Duodenal mucosa (tissue), 2 donors: ENCODE measurements at regions not wholly inside any gene's neighbourhood (a gene's known extent, or its start where the extent isn't known, plus 50 kb on each side); places are given as distances from the start of the nearest gene placed in this dataset.

Experiments used
- H3K27ac ChIP-seq: one replicate; pipeline ENCODE4 v1.7.0; 2013; ENCODE audit warnings: low read depth, low read length
- H3K27me3 ChIP-seq, 2 donors: one replicate each; pipeline ENCODE4 v1.7.0; 2013; ENCODE audit warnings: low read length in 2 of 2, control low read depth in 1 of 2; ENCODE audit not compliant: insufficient read depth in 2 of 2, control insufficient read depth in 1 of 2
- H3K36me3 ChIP-seq, 2 donors: one replicate each; pipeline ENCODE4 v1.7.0; 2013; ENCODE audit warnings: low read length in 2 of 2, control low read depth in 1 of 2; ENCODE audit not compliant: insufficient read depth in 2 of 2, control insufficient read depth in 1 of 2
- H3K4me1 ChIP-seq, 2 donors: one replicate each; pipeline ENCODE4 v1.7.0; 2013; ENCODE audit warnings: low read length in 2 of 2, control low read depth in 1 of 2; ENCODE audit not compliant: insufficient read depth in 2 of 2, control insufficient read depth in 1 of 2
- H3K4me3 ChIP-seq, 2 donors: one replicate each; pipeline ENCODE4 v1.7.0; 2013; ENCODE audit warnings: low read length in 2 of 2, low read depth in 1 of 2
- H3K9ac ChIP-seq, 2 donors: one replicate each; pipeline ENCODE4 v1.7.0; 2013; ENCODE audit warnings: low read length in 2 of 2, low read depth in 1 of 2
- H3K9me3 ChIP-seq, 2 donors: one replicate each; pipeline ENCODE4 v1.7.0; 2013; ENCODE audit warnings: low read length in 2 of 2, control low read depth in 1 of 2; ENCODE audit not compliant: control insufficient read depth in 1 of 2

DNA sequence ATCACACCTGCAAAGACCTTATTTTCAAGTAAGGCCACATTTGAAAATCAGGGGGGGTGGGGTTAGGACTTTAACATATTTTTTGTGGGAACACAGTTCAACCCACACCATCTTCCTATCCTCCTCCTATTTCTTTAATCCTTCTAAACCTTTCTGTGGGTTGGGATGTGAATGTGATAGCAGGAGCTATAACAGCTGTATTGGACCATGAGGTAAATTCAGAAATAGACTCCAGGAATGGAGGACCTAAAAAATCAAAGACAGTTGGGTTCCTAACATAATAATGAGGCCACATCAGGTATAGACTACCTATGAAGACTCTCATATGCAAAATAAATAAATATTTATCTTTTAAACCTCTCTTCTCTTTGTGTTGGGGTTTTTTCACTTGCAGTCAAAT is 451.4 kb downstream of the XYLT1 start:
- Histone ChIP-seq H3K36me3 (no peaks in the 10 kb centered on the region), H3K9ac (no peak overlapping the region), H3K9me3 (peaks cover 0 to 7% of the 10 kb centered on the region in 2 donors), H3K27ac (no peak overlapping the region), H3K4me3 (no peak overlapping the region), H3K4me1 (no peaks in the 10 kb centered on the region), H3K27me3 (no peaks in the 10 kb centered on the region)

DNA sequence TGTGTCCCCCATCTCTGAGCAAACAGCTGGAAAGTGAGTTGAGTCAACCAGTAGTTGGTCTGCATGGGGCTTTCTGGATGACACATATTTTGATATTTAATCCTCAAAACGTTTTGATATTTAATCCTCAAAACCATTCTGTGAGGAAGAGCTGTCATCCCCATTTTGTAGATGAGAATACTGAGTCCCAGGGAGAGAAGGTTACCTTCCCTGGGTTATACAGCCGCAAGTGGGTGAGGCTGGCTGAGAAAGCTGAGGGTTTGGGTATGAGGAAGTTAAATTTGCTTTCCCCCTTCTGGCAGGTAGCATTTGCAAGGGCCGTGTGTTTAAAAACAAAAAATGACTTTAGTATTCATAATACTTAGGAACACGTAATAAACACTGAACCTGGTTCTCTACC is 447.2 kb downstream of the XYLT1 start:
- no peaks in the 10 kb centered on the region for H3K27me3 ChIP-seq

DNA sequence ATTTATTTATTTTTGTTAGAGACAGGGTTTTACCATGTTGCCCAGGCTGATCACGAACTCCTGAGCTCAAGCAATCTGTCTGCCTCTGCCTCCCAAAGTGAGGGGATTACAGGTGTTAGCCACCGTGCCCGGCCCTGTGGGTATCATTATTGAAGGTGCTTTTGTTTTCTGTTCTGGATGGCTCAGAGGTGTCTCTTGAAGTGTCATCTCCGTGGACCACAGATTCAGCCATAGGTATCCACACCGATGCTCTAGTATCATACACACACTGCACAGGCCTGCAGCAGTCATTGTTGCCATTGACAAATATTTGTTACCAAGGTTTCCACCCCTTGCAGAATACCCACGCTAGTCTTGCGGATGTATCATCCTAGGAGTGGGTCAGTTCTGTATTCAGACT is 446.2 kb downstream of the XYLT1 start:
- H3K27ac ChIP-seq, result no peak overlapping the region
- H3K36me3 ChIP-seq, result no peaks in the 10 kb centered on the region
- no peak overlapping the region for H3K9ac ChIP-seq
- H3K9me3 ChIP-seq, result peaks cover 0 to 2% of the 10 kb centered on the region in 2 donors
- H3K4me3 ChIP-seq, result no peak overlapping the region
- H3K27me3 ChIP-seq, result no peaks in the 10 kb centered on the region
- H3K4me1 ChIP-seq, result no peaks in the 10 kb centered on the region

More for the DNA sequence above, 447.2 kb downstream of the XYLT1 start:
- Histone ChIP-seq H3K36me3 (no peaks in the 10 kb centered on the region), H3K4me3 (no peak overlapping the region), H3K9me3 (no peaks in the 10 kb centered on the region), H3K9ac (no peak overlapping the region), H3K27ac (no peak overlapping the region), H3K4me1 (no peaks in the 10 kb centered on the region)

DNA sequence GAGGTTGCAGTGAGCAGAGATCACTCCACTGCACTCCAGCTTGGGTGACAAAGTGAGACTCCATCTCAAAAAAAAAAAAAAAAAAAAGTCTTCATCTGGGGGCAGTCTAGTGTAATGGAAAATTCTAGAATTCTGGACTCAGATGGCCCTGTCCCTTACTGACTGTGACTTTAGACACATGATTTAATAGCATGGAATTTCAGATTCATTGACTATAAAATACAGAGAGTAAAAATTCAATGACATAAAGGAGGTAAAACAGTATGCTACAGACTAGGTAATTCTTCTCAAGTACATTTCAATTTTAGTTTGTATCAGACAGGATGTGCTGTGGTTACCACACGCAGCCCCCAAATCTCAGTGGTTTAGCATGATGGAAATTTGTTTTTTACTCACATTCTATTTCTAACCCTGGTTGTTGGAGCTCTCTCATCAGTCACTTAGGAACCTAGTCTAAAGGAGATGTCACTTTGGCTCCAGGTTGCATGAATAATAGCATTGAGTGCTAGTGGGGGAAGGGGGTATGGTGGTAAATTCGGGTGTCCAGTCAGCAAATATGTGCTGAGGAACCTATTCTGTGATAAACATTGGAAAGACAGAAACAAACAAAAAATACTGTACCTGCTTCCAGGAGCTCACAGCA is 444.0 kb downstream of the XYLT1 start:
- no peak overlapping the region for H3K27ac ChIP-seq
- no peaks in the 10 kb centered on the region for H3K4me1 ChIP-seq
- H3K4me3 ChIP-seq, result no peak overlapping the region
- peaks cover 0 to 4% of the 10 kb centered on the region in 2 donors for H3K9me3 ChIP-seq
- no peak overlapping the region for H3K9ac ChIP-seq
- H3K36me3 ChIP-seq, result no peaks in the 10 kb centered on the region
- H3K27me3 ChIP-seq, result no peaks in the 10 kb centered on the region

DNA sequence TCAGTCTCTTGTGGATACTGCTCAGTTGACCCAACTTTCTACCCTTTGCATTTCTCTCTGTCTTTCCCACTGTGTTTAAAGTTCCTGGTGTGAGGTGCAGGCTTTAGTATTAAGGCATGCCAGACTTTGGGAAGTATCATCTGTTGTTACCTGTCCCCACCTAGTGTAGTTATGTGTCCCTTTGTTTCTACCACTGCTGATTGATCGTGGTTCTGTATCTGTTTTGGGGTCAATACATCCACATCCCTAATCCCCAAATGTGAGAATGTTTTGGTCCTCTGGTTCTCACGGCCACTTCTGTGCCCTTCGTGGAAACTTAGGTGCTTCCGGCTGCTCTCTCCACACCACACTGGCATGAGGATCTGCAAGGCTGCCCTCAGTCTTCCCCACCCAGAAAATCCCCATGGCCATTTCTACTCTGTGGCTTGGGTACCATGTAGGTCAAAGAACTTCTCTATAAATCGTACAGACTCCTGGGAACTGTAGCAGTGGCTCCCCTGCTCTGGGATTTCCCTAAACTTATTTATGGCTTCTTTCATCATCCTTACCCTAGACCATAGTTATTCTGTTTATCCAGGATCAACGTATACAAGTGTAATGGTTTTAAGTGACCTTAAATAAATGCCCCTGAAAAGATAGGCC is 443.2 kb downstream of the XYLT1 start:
- H3K36me3 ChIP-seq, result no peaks in the 10 kb centered on the region
- H3K4me1 ChIP-seq, result no peaks in the 10 kb centered on the region
- H3K9ac ChIP-seq, result no peak overlapping the region
- no peak overlapping the region for H3K27ac ChIP-seq
- no peaks in the 10 kb centered on the region for H3K27me3 ChIP-seq
- no peak overlapping the region for H3K4me3 ChIP-seq
- H3K9me3 ChIP-seq, result peaks cover 0 to 4% of the 10 kb centered on the region in 2 donors

DNA sequence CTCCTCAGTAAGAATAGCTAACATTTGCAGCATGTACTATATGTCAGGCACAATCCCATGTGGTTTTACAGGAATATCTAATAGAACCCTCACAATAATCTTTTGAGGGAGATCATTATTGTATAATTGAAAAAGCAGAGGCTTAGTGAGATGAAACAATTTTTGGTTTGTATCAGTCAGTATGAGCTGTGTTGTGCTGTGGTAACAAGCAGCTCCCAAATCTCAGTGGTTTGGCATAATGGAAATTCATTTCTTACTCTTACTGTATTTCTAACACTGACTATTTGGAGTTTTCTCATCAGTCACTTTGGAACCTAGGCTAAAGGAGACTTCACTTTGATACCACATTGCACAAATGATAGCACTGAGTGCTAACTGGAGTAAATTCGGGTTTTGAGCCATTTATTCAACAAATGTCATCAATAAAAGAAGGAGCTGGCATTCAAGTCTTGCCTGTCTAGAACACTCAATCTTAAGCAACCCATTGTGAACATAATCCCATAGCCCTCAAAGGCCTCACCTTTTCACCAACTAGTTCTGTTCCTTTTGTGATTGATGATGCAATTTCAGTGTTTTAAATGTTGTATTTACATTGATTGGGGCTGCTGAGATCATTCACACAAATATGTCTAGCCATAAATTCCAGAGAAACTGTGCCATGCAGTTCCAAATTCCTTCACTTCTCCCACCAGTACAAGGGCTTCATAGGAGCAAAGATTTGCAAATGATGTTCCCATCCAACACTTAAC is 441.0 kb downstream of the XYLT1 start:
- no peaks in the 10 kb centered on the region for H3K4me1 ChIP-seq
- no peak overlapping the region for H3K4me3 ChIP-seq

DNA sequence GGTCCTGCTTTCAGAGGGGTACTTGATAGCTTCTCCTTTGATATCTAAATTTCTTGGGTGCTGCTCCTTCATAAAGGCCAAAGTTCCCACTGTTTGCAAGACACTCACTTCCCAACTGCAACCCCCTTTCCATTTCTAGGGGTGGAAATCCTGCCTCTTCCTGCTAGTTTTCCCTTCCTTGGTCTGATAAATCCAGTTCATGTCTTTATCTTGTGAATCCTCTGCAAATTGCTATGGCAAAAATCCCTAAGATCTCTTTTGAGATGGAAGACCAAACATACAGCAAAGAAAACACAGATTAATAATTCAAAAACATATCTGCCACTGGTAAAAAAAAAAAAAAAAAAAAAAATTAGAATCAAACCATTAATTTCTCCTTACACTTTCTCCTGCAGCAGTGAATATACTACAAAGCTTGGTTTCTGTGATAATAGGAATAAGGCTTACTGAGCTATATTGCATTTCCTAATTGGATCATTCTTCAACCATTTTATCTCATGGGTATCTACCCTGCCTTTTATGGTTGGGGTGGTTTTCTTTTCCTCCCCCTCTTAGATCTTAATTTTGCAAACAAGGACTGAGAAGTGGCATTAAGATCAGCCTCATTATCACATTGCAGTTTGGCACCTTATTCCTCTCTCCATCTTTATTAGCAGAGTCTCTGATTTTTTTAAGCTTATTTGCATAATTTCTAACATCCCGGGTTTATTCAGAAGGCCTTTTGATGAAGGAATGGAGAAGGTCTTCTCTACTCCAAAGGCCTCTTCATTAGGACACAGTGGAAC is 439.1 kb downstream of the XYLT1 start:
- Histone ChIP-seq H3K27ac (no peak overlapping the region), H3K9ac (no peak overlapping the region)

More for the DNA sequence above, 441.0 kb downstream of the XYLT1 start:
- no peak overlapping the region for H3K27ac ChIP-seq
- no peaks in the 10 kb centered on the region for H3K27me3 ChIP-seq
- no peak overlapping the region for H3K9ac ChIP-seq
- H3K36me3 ChIP-seq, result no peaks in the 10 kb centered on the region
- H3K9me3 ChIP-seq, result peaks cover 0 to 4% of the 10 kb centered on the region in 2 donors

DNA sequence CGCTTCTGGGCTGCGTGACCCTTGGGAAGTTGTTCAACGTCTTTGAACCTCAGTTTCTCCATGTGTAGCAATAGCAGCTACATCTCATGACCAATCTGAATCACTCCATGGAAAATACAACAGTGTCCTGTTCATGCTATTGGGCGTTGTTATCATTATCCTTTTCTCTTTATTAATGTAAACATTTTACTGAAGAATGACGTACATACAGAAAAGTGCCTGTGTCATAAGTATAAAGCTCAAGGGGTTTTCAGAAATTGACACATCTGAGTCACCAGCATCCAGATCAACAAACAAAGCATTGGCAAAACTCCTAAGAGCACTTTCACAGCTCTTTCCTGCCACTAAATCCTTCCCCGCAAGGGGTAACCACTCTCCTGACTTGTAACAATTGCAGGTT is 438.4 kb downstream of the XYLT1 start:
- Histone ChIP-seq H3K9me3 (peaks cover 0 to 4% of the 10 kb centered on the region in 2 donors), H3K4me3 (no peak overlapping the region), H3K36me3 (no peaks in the 10 kb centered on the region), H3K4me1 (no peaks in the 10 kb centered on the region), H3K27me3 (no peaks in the 10 kb centered on the region), H3K27ac (no peak overlapping the region), H3K9ac (no peak overlapping the region)

More for the DNA sequence above, 439.1 kb downstream of the XYLT1 start:
- H3K27me3 ChIP-seq, result no peaks in the 10 kb centered on the region
- no peaks in the 10 kb centered on the region for H3K4me1 ChIP-seq
- H3K4me3 ChIP-seq, result no peak overlapping the region
- H3K36me3 ChIP-seq, result no peaks in the 10 kb centered on the region
- peaks cover 0 to 4% of the 10 kb centered on the region in 2 donors for H3K9me3 ChIP-seq

DNA sequence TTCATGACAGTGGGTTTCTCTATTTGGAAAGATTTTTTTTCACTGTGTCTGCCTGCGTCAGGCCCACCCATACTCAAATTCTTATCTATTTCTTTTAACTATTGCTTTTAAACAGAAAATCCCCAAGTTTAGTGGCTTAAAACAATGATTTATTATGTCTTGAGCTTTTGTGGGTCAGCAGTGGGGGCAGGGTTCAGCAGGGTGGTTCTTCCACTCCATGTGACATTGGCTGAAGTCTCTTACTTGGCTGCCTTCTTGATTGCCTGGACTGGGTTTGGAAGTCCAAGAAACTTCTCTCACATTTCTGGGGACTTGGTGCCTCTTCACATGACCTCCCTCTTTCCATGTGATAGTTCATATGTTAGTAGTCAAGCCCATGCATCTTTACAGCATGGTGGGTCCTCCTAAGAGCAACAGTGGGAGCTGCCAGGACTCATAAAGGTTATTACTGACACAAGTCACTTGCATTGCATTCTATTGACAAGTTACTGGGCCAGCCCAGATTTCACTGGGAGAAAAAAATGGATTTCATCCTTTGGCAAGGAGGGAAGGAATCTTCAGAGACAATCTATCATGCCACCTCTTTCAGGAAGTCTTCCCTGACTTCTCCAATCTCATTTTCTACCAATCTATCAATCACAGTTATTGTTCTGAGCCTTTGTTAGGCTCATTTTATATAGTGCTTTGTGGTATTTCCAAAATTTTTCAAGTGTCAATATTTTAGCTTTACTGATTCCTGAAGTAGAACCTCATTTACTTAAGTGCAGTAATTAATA is 436.1 kb downstream of the XYLT1 start:
- H3K27me3 ChIP-seq, result no peaks in the 10 kb centered on the region
- no peaks in the 10 kb centered on the region for H3K36me3 ChIP-seq
- no peak overlapping the region for H3K27ac ChIP-seq
- no peak overlapping the region for H3K4me3 ChIP-seq
- H3K4me1 ChIP-seq, result no peaks in the 10 kb centered on the region
- H3K9ac ChIP-seq, result no peak overlapping the region
- peaks cover 0 to under 1% of the 10 kb centered on the region in 2 donors for H3K9me3 ChIP-seq
